SK-N-MC (cell line): ENCODE measurements at regions not wholly inside any gene's neighbourhood (a gene's known extent, or its start where the extent isn't known, plus 50 kb on each side); places are given as distances from the start of the nearest gene placed in this dataset.

Experiments used
- DNase-seq: peaks from one replicate; pipeline ENCODE4 v3.0.0-alpha.2; 2011; ENCODE audit warnings: low read depth, low spot score
- H3K27ac ChIP-seq: fragments of 200-600 bp; sonication (generic); 2 replicates; pipeline ENCODE4 v1.5.1; 2016; ENCODE audit warnings: mixed run types
- H3K36me3 ChIP-seq: fragments of 200-600 bp; sonication (generic); 2 replicates; pipeline ENCODE4 v1.6.1; 2017; ENCODE audit warnings: antibody characterized with exemption, low read length, mixed read lengths; ENCODE audit not compliant: insufficient read depth
- H3K4me3 ChIP-seq: fragments of 200-600 bp; sonication (generic); 2 replicates; pipeline ENCODE4 v1.5.1; 2016
- H3K9ac ChIP-seq: fragments of 200-600 bp; sonication (generic); 2 replicates; pipeline ENCODE4 v1.8.0; 2017; ENCODE audit warnings: mixed run types, mixed read lengths; ENCODE audit not compliant: insufficient read length
- H3K9me3 ChIP-seq: fragments of 200-600 bp; sonication (generic); 2 replicates; pipeline ENCODE4 v1.6.1; 2017; ENCODE audit warnings: low read depth, mild to moderate bottlenecking, antibody characterized with exemption, low read length, moderate library complexity, mixed read lengths
- EZH2 ChIP-seq: fragments of 200-600 bp; sonication (generic); IDR thresholded peaks from one replicate; pipeline ENCODE4 v1.6.1; 2017; ENCODE audit warnings: antibody characterized with exemption
- FOXP2 ChIP-seq: optimal IDR thresholded peaks from 2 replicates; pipeline ENCODE3; 2011; ENCODE audit warnings: mild to moderate bottlenecking, moderate library complexity; ENCODE audit not compliant: insufficient read depth; ENCODE audit errors: extremely low read length, control extremely low read depth
- POLR2AphosphoS5 ChIP-seq: IDR thresholded peaks from 2 replicates; pipeline ENCODE4 v1.6.1; 2012; ENCODE audit warnings: mild to moderate bottlenecking, low read depth, low read length, borderline replicate concordance

DNA sequence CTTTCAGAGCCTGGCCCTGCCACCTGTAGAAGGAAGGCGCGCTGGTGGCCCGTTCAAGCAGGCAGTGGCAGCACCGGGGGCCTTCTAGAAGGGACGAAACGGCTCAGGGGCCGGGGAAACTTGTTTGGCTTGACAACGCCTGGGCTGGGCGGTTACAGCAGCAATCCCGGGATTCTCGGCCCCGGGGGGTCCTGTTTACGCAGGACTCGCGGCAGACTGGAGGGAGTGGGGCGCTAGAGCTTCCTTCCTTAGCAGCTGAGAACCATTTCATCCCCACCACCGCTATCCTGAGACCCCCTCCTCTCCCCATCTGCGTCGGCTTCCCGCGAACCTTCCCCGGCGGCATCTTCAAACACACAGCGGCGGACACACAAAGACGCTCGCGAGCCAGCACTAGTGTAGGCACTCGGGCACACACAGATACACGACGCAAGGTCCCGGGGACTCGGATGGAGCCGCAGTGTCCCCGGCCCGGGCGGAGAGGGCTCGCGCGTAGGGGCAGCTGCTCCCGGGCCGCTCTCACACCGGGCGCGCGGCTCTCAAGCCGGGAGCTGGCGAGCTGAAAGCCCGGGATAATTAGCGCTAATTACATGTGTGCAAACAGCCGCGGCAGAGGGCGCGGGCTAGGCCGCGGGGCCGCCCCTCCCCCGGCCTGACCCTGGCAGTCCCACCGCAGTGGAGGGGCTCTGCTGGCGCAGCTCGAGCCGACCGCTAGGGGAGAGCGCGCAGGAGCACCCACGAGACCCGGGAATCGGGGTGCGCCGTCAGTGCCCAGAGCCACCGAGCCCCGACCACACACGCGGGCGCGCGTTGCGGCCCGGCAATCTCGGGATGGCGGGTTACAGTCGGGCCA lies 271.4 kb downstream of the FOXD2 start:
- Histone ChIP-seq H3K9me3 (no peaks in the 10 kb centered on the region), H3K9ac (no peak overlapping the region), H3K36me3 (no peaks in the 10 kb centered on the region), H3K4me3 (peak overlapping the region; percentile 59), H3K27ac (no peak overlapping the region)
- no peak for TF ChIP-seq FOXP2
- TF ChIP-seq POLR2AphosphoS5: no peak
- TF ChIP-seq EZH2: peak; percentile 77
- DNase-seq: no peak

GRCh38 chr1:47709872-47710231 lies 272.0 kb downstream of the FOXD2 start:
- no peak overlapping the region for H3K9ac ChIP-seq
- no peaks in the 10 kb centered on the region for H3K9me3 ChIP-seq
- no peak overlapping the region for H3K27ac ChIP-seq
- H3K4me3 ChIP-seq: peak overlapping the region; percentile 59
- DNase-seq: no peak
- TF ChIP-seq EZH2: no peak
- no peaks in the 10 kb centered on the region for H3K36me3 ChIP-seq

DNA sequence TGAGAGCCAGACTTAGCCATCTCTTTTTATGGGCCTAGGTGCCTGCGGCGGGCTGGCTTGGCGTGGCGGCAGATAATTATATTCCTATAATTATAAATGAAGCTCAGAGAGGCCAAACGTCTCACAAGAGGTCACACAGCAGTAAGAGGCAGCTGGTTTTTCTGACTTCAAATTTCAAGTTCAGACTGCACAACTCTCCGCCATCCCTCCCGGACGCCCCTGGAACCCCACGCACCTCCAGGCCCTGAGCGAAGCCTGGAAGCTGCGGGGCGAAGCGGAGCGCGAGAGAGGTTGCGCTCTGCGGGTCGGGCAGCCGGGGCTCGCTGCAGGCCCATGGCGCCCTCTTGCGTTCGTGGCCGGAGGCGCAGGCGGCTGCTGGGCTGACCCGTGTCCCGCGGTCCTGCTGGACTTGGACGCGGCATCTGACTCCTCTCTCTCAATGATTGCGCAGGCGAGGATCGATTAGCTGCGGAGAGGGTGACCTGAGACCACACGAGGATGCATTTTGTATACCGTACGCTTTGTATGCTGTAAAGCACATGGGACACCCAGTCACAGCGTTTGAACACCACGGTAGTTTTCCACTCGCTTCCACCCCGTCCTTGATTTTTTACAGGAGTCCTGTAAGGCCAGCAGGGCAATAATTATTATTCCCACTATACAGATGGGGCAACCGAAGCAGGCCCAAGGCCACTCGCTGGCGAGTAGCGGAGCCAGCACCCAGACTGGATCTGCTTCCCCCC lies 272.7 kb downstream of the FOXD2 start:
- peak overlapping the region; percentile 59 for H3K4me3 ChIP-seq
- TF ChIP-seq POLR2AphosphoS5 (no peak), EZH2 (no peak), FOXP2 (no peak)
- H3K9ac ChIP-seq: no peak overlapping the region
- no peaks in the 10 kb centered on the region for H3K9me3 ChIP-seq
- H3K36me3 ChIP-seq: no peaks in the 10 kb centered on the region
- DNase-seq: no peak
- H3K27ac ChIP-seq: no peak overlapping the region
